DMS 273 treated with DMSO at 0.1 percent for 48 hours (cell line): ENCODE measurements at regions not wholly inside any gene's neighbourhood (a gene's known extent, or its start where the extent isn't known, plus 50 kb on each side); places are given as distances from the start of the nearest gene placed in this dataset.

Experiments used
- DNase-seq: peaks from one replicate; lab custom pipeline; 2025; lab: John Stamatoyannopoulos, UW

GRCh38 chr22:27535452-27535851, 266.1 kb downstream of the MN1 start:
- no peak for DNase-seq

- no peak for DNase-seq
Observed at GRCh38 chr22:27537501-27537900, 264.1 kb downstream of the MN1 start.

- DNase-seq = no peak
Observed at GRCh38 chr22:27538666-27539065, 262.9 kb downstream of the MN1 start.

GRCh38 chr22:27540247-27540646, 261.3 kb downstream of the MN1 start:
- DNase-seq = no peak

GRCh38 chr22:27540656-27541396, 260.7 kb downstream of the MN1 start:
- no peak for DNase-seq

GRCh38 chr22:27541836-27542235, 259.7 kb downstream of the MN1 start:
- DNase-seq = no peak

- DNase-seq = no peak
Observed at GRCh38 chr22:27542602-27543001, 259.0 kb downstream of the MN1 start.

- DNase-seq = no peak
Observed at GRCh38 chr22:27543460-27543859, 258.1 kb downstream of the MN1 start.

GRCh38 chr22:27545085-27545484, 256.5 kb downstream of the MN1 start:
- no peak for DNase-seq

- DNase-seq = no peak
Observed at GRCh38 chr22:27546157-27546935, 255.2 kb downstream of the MN1 start.

- no peak for DNase-seq
Observed at GRCh38 chr22:27551402-27551801, 250.2 kb downstream of the MN1 start.

GRCh38 chr22:27552176-27552575, 249.4 kb downstream of the MN1 start:
- no peak for DNase-seq

- DNase-seq = no peak
Observed at GRCh38 chr22:27552863-27553262, 248.7 kb downstream of the MN1 start.

- no peak for DNase-seq
Observed at GRCh38 chr22:27554106-27554811, 247.3 kb downstream of the MN1 start.

- no peak for DNase-seq
Observed at GRCh38 chr22:27554841-27555456, 246.6 kb downstream of the MN1 start.

- no peak for DNase-seq
Observed at GRCh38 chr22:27556371-27556770, 245.2 kb downstream of the MN1 start.

- DNase-seq = no peak
Observed at GRCh38 chr22:27557286-27558008, 244.1 kb downstream of the MN1 start.

GRCh38 chr22:27558658-27559371, 242.7 kb downstream of the MN1 start:
- DNase-seq = no peak

GRCh38 chr22:27560781-27561180, 240.8 kb downstream of the MN1 start:
- no peak for DNase-seq

- no peak for DNase-seq
Observed at GRCh38 chr22:27561286-27561904, 240.2 kb downstream of the MN1 start.

- DNase-seq = no peak
Observed at GRCh38 chr22:27564806-27565205, 236.8 kb downstream of the MN1 start.
